RWPE1 (cell line): ENCODE measurements at regions not wholly inside any gene's neighbourhood (a gene's known extent, or its start where the extent isn't known, plus 50 kb on each side); places are given as distances from the start of the nearest gene placed in this dataset.

Experiments
- CTCF ChIA-PET: fragments of 350-600 bp; sonication (Branson Sonifier 250); formaldehyde crosslinking; extraction: SDS; loops from one replicate; lab custom pipeline; 2021; lab: Yijun Ruan, JAX
- POLR2A ChIA-PET: fragments of 400-600 bp; formaldehyde crosslinking; extraction: SDS; loops from one replicate; lab custom pipeline; 2020; ENCODE audit warnings: antibody characterized with exemption; ENCODE audit not compliant: low non-redundant PET; lab: Yijun Ruan, JAX
- DNase-seq: peaks from one replicate; pipeline ENCODE4 v3.0.0; 2012; ENCODE audit warnings: low spot score
- H3K27ac ChIP-seq: fragments of 450-650 bp; 2 replicates; pipeline ENCODE4 v1.5.1; 2017
- TF ChIP-seq, protein P1 (sequence below): fragments of 450-650 bp; conservative IDR thresholded peaks from 2 replicates; pipeline ENCODE4 v1.5.1; 2017; ENCODE audit warnings: low read depth, mild to moderate bottlenecking

GRCh38 chr10:130430291-130430690 lies 294.1 kb downstream of the GLRX3 start:
- TF ChIP-seq, protein P1, sequence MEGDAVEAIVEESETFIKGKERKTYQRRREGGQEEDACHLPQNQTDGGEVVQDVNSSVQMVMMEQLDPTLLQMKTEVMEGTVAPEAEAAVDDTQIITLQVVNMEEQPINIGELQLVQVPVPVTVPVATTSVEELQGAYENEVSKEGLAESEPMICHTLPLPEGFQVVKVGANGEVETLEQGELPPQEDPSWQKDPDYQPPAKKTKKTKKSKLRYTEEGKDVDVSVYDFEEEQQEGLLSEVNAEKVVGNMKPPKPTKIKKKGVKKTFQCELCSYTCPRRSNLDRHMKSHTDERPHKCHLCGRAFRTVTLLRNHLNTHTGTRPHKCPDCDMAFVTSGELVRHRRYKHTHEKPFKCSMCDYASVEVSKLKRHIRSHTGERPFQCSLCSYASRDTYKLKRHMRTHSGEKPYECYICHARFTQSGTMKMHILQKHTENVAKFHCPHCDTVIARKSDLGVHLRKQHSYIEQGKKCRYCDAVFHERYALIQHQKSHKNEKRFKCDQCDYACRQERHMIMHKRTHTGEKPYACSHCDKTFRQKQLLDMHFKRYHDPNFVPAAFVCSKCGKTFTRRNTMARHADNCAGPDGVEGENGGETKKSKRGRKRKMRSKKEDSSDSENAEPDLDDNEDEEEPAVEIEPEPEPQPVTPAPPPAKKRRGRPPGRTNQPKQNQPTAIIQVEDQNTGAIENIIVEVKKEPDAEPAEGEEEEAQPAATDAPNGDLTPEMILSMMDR: no peak
- no peak overlapping the region for H3K27ac ChIP-seq
- CTCF ChIA-PET: no interaction called here
- no peak for DNase-seq
- POLR2A ChIA-PET: no interaction called here

DNA sequence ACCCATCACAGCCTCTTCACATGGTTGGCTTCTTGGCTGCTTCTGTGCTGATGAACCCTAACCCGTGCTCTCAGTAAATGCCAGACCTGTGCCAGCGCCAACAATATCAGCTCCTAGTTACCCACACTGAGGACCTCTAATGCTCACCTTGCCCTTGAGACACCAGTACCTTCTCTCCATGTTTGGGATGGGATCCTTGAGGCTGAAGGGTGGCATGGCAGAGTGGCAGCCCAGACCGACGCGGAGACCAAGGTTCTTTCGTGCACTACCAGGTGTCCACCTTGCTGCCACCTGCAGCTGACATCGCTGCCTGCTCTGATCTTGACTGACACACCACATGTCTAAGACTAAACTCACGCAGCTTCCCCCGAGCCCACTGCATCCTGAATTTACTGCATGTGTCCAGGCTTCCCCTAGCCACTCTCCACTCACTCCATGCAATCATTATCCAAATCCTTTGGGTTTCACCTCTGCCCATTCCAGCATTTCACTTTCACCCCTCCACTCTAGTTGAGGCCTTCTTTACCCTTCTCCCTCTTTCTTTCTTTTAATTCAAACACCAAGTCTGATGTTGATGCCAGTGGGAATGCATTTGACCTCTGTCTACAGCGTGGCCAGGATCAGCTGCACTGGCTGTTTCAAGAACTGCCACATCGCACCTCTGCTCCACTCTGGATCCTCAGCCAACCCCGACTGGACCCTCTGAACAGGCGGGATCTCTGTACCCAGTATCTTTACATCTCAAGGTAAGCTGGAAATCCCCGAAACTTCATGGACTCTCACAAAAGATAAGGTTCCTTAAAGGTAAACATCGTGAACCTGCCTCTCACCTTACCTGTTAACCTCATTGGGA lies 294.9 kb downstream of the GLRX3 start:
- TF ChIP-seq, protein P1: no peak
- H3K27ac ChIP-seq: no peak overlapping the region
- CTCF ChIA-PET: no interaction called here
- POLR2A ChIA-PET: no interaction called here
- DNase-seq: no peak

DNA sequence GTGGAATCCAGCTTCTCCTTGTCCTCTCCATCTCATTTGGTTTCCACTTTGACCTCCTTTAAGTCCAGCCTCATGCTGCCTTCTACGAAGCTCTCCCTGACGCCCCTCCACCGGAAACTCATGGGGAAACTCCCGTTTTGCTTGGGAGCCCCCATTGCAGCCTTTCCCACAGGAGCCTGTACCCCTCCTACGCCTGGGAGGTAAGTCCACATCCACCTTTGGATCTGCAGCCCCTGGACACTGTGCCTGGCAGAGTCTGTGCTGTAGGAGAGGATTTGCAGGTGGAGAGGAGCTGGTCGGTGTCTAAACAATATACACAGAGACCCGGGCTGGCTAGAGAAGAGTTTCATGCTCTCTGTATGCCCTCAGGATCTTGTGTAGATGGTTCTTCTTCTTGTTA lies 296.1 kb downstream of the GLRX3 start:
- TF ChIP-seq, protein P1: no peak
- ChIA-PET CTCF (no interaction called here), POLR2A (no interaction called here)
- DNase-seq: no peak
- H3K27ac ChIP-seq: no peak overlapping the region

GRCh38 chr10:130432850-130433249 lies 296.7 kb downstream of the GLRX3 start:
- DNase-seq: no peak
- ChIA-PET CTCF (no interaction called here), POLR2A (no interaction called here)
- H3K27ac ChIP-seq: no peak overlapping the region
- TF ChIP-seq, protein P1: no peak

DNA sequence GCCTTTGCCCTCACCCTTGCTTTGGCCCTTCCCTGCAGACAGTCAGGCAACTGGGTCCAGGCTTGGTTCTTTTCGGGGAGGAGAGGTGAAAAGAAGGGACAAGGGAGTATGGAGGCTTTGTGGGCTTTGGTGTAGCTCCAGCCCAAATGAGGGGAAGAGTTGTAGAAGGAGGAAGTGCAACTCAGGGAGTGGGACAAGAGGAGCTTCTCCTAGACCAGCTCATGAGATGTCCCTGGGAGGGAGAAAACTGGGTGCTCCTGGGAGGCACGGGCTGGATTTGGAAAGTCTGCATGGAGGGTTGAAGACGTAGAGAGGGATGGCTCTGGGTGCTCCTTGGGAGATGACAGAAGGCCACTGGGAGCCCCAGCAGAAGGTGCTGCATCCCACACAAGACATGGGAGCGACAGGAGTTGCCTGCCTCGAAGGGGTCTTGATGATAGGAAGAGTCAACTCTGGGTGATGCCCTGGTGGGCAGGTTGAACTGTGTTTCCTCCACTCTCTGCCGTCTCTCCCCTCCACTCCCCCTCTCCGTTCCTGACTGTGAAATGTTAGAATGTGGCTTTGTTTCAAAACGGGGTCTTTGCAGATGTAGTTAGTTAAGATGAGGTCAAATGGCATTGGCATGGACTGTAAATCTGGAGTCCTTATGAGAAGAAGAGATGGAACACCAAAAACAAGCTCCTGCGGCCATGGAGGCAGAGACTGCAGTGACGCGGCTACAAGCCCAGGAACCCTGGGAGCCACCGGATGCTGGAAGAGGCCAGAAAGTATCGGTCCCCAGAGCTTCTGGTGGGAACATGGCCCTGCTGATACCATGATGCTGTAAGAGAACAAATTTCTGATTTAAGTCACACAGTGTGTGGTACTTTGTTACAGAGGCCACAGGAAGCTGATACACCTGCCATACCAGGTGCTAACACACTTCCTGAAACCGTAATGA lies 298.5 kb downstream of the GLRX3 start:
- CTCF ChIA-PET: no interaction called here
- TF ChIP-seq, protein P1: no peak
- POLR2A ChIA-PET: no interaction called here

GRCh38 chr10:130435961-130436360 lies 299.8 kb downstream of the GLRX3 start:
- TF ChIP-seq, protein P1: no peak
- no peak overlapping the region for H3K27ac ChIP-seq
- POLR2A ChIA-PET: no interaction called here
- CTCF ChIA-PET: no interaction called here
- DNase-seq: no peak

More for the DNA sequence above, 298.5 kb downstream of the GLRX3 start:
- H3K27ac ChIP-seq: no peak overlapping the region
- no peak for DNase-seq
